HepG2 (cell line): ENCODE measurements at regions not wholly inside any gene's neighbourhood (a gene's known extent, or its start where the extent isn't known, plus 50 kb on each side); places are given as distances from the start of the nearest gene placed in this dataset.

Experiments
- DPF2 ChIP-seq: sonication (generic); formaldehyde crosslinking; IDR thresholded peaks from 2 replicates; pipeline ENCODE4 v1.4.0; 2020; ENCODE audit warnings: mild to moderate bottlenecking, low read depth, missing genetic modification reagents, borderline replicate concordance
- HIVEP1 ChIP-seq: sonication (generic); formaldehyde crosslinking; IDR thresholded peaks from 2 replicates; pipeline ENCODE4 v1.4.0; 2020; ENCODE audit warnings: mild to moderate bottlenecking, missing genetic modification reagents
- MXI1 ChIP-seq: IDR thresholded peaks from 3 replicates; pipeline ENCODE4 v1.6.1; 2012; ENCODE audit warnings: low read depth, low read length, inconsistent platforms, borderline replicate concordance
- NR2F6 ChIP-seq, 2 experiments: IDR thresholded peaks; 2 replicates each; pipeline ENCODE4 v1.6.1; 2016; ENCODE audit warnings: antibody characterized with exemption in 1 of 2, mild to moderate bottlenecking in 1 of 2
- NR3C1 ChIP-seq: sonication (generic); formaldehyde crosslinking; IDR thresholded peaks from 2 replicates; pipeline ENCODE4 v1.4.0; 2020; ENCODE audit warnings: missing genetic modification reagents
- POLR2A ChIP-seq, 2 experiments: IDR thresholded peaks; 2 replicates each; pipeline ENCODE4 v1.6.1; 2011; ENCODE audit warnings: low read depth in 2 of 2, low read length in 2 of 2, mild to moderate bottlenecking in 1 of 2, moderate library complexity in 1 of 2; ENCODE audit not compliant: insufficient read depth in 1 of 2
- USF2 ChIP-seq, 2 experiments: sonication (generic) in 1 of 2; formaldehyde crosslinking in 1 of 2; IDR thresholded peaks; 2 replicates each; pipeline versions ENCODE4 v1.5.1 to v1.6.1; 2011 to 2020; ENCODE audit warnings: borderline replicate concordance in 1 of 2, low read depth in 1 of 2, low read length in 1 of 2, mild to moderate bottlenecking in 1 of 2, missing genetic modification reagents in 1 of 2, moderate library complexity in 1 of 2

- TF ChIP-seq USF2 (IDR thresholded peaks at IDR 0.05; ENCODE audit: low read depth, low read length) (no peak), USF2 (CRISPR knock-in tag; IDR thresholded peaks at IDR 0.05; ENCODE audit: borderline replicate concordance) (no peak), HIVEP1 (no peak), NR3C1 (CRISPR knock-in tag) (no peak), POLR2A (IDR thresholded peaks at IDR 0.05; ENCODE audit: insufficient read depth in 1 of 2, low read depth in 2 of 2, low read length in 2 of 2) (no peak), DPF2 (CRISPR knock-in tag) (no peak), NR2F6 (IDR thresholded peaks at IDR 0.05) (no peak), NR2F6 (CRISPR knock-in tag; IDR thresholded peaks at IDR 0.05) (no peak), MXI1 (no peak)
Observed at GRCh38 chr1:72540674-72541073, 258.3 kb upstream of the NEGR1 start.
